Peyer's patch (tissue), 4 donors: ENCODE measurements at regions not wholly inside any gene's neighbourhood (a gene's known extent, or its start where the extent isn't known, plus 50 kb on each side); places are given as distances from the start of the nearest gene placed in this dataset.

ENCODE experiments used
- DNase-seq, 3 donors: peaks; one replicate each; pipeline ENCODE4 v3.0.0-alpha.2; 2017 to 2019
- H3K27ac ChIP-seq, 4 donors: fragments of 200-600 bp; sonication (generic); one replicate each; pipeline ENCODE4 v1.5.1; 2016 to 2019
- H3K27me3 ChIP-seq, 2 donors: fragments of 200-600 bp; sonication (generic); one replicate each; pipeline ENCODE4 v1.5.1; 2019
- H3K36me3 ChIP-seq, 3 donors: fragments of 200-600 bp; sonication (generic); one replicate each; pipeline ENCODE4 v1.5.1; 2016 to 2019
- H3K4me1 ChIP-seq, 4 donors: fragments of 200-600 bp; sonication (generic); one replicate each; pipeline ENCODE4 v1.5.1; 2016 to 2019
- H3K4me3 ChIP-seq, 4 donors: fragments of 200-600 bp; sonication (generic); 1 replicate in 3 of 4; 2 replicates in 1 of 4; pipeline ENCODE4 v1.5.1; 2016 to 2019; ENCODE audit warnings: mild to moderate bottlenecking in 1 of 4
- H3K9me3 ChIP-seq, 4 donors: fragments of 200-600 bp; sonication (generic); one replicate each; pipeline ENCODE4 v1.5.1; 2016 to 2019; ENCODE audit warnings: mild to moderate bottlenecking in 1 of 4
- CTCF ChIP-seq, 6 experiments: fragments of 450-650 bp in 4 of 6; fragments of 200-600 bp in 2 of 6; sonication (generic) in 1 of 6; IDR thresholded peaks; one replicate each; pipeline ENCODE4 v1.5.1; 2017 to 2019; ENCODE audit warnings: antibody characterized with exemption in 6 of 6, mild to moderate bottlenecking in 3 of 6, moderate library complexity in 1 of 6
- POLR2A ChIP-seq, 2 donors: fragments of 450-650 bp; IDR thresholded peaks; one replicate each; pipeline ENCODE4 v1.5.1; 2017; ENCODE audit warnings: antibody characterized with exemption in 2 of 2, mild to moderate bottlenecking in 2 of 2, moderate library complexity in 2 of 2

DNA sequence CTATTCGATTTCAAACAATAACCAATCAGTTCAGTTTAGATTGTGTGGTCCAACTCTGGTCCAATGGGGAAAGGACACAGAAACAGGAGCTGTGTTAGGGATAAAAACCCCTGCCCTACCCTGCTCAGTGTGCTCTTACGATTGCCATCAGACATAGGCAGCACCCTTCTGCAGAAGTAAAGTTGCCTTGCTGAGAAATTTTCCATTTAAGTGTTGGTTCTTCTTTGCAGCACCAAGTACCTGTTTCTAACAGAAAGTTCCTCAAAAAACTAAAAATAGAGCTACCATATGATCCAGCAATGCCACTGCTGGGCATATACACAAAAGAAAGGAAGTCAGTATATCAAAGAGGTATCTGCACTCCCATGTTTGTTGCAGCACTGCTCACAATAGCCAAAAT, 206.2 kb upstream of the CNTN4 start:
- no peaks in the 10 kb centered on the region for H3K27me3 ChIP-seq
- H3K9me3 ChIP-seq, result no peaks in the 10 kb centered on the region
- no peak overlapping the region for H3K27ac ChIP-seq
- DNase-seq, result no peak
- no peak overlapping the region for H3K4me3 ChIP-seq
- TF ChIP-seq POLR2A (IDR thresholded peaks at IDR 0.05) (no peak), CTCF (IDR thresholded peaks at IDR 0.05) (no peak)
- no peaks in the 10 kb centered on the region for H3K36me3 ChIP-seq
- H3K4me1 ChIP-seq, result no peaks in the 10 kb centered on the region

- TF ChIP-seq POLR2A (IDR thresholded peaks at IDR 0.05), result no peak
- no peak for TF ChIP-seq CTCF (IDR thresholded peaks at IDR 0.05)
- Histone ChIP-seq H3K4me3 (no peak overlapping the region), H3K27ac (no peak overlapping the region), H3K36me3 (no peaks in the 10 kb centered on the region), H3K9me3 (no peaks in the 10 kb centered on the region), H3K27me3 (no peaks in the 10 kb centered on the region), H3K4me1 (no peaks in the 10 kb centered on the region)
- no peak for DNase-seq
These were observed 196.2 kb upstream of the CNTN4 start for GRCh38 chr3:1902416-1902815.

GRCh38 chr3:1903111-1903510, 195.6 kb upstream of the CNTN4 start:
- no peaks in the 10 kb centered on the region for H3K27me3 ChIP-seq
- no peak for DNase-seq
- H3K9me3 ChIP-seq, result no peaks in the 10 kb centered on the region
- TF ChIP-seq CTCF (IDR thresholded peaks at IDR 0.05), result no peak
- no peak for TF ChIP-seq POLR2A (IDR thresholded peaks at IDR 0.05)
- H3K27ac ChIP-seq, result no peak overlapping the region
- H3K4me3 ChIP-seq, result no peak overlapping the region
- H3K36me3 ChIP-seq, result no peaks in the 10 kb centered on the region
- H3K4me1 ChIP-seq, result no peaks in the 10 kb centered on the region

GRCh38 chr3:1907911-1908310, 190.8 kb upstream of the CNTN4 start:
- no peak overlapping the region for H3K4me3 ChIP-seq
- H3K27me3 ChIP-seq, result no peaks in the 10 kb centered on the region
- no peaks in the 10 kb centered on the region for H3K36me3 ChIP-seq
- no peak for DNase-seq
- no peaks in the 10 kb centered on the region for H3K9me3 ChIP-seq
- TF ChIP-seq CTCF (IDR thresholded peaks at IDR 0.05) (no peak), POLR2A (IDR thresholded peaks at IDR 0.05) (no peak)
- no peaks in the 10 kb centered on the region for H3K4me1 ChIP-seq
- H3K27ac ChIP-seq, result no peak overlapping the region

GRCh38 chr3:1908651-1909445, 189.8 kb upstream of the CNTN4 start:
- no peak for DNase-seq
- H3K27me3 ChIP-seq, result no peaks in the 10 kb centered on the region
- no peaks in the 10 kb centered on the region for H3K36me3 ChIP-seq
- no peak overlapping the region for H3K4me3 ChIP-seq
- H3K27ac ChIP-seq, result no peak overlapping the region
- TF ChIP-seq POLR2A (IDR thresholded peaks at IDR 0.05) (no peak), CTCF (IDR thresholded peaks at IDR 0.05) (no peak)
- no peaks in the 10 kb centered on the region for H3K9me3 ChIP-seq
- H3K4me1 ChIP-seq, result no peaks in the 10 kb centered on the region
